GM12874 (cell line): ENCODE measurements at regions not wholly inside any gene's neighbourhood (a gene's known extent, or its start where the extent isn't known, plus 50 kb on each side); places are given as distances from the start of the nearest gene placed in this dataset.

ENCODE experiments used
- CTCF ChIP-seq: IDR thresholded peaks from 2 replicates; pipeline ENCODE4 v1.5.1; 2011; ENCODE audit warnings: low read depth, mild to moderate bottlenecking, control low read depth, low read length, moderate library complexity; ENCODE audit not compliant: insufficient read depth

DNA sequence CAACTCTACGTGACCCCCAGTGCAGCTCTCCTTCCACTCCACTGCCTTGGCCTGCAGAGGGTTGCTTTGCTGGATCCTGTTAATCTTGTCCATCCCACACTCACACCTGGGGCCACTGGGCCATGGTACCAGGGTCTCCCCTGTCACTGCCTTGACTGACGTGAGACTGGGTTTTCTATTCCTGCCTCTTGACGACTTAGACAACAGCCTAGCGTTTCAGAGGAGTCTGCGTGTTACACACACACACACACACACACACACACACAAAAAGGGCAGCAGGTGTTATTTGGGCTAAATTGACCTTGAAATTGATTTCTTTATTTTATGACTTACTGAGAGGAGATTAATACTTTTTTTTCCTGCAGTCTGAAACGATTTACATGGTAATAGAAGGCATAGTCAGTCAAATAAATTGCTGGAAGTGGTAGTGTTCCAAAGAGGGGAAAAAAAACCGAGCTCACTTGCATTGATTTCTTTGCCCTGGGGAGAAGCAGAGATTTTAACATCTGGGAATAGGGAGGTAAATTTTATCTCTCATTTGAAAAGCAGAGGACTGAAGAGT is 492.3 kb upstream of the EEF2KMT start:
- no peak for TF ChIP-seq CTCF

DNA sequence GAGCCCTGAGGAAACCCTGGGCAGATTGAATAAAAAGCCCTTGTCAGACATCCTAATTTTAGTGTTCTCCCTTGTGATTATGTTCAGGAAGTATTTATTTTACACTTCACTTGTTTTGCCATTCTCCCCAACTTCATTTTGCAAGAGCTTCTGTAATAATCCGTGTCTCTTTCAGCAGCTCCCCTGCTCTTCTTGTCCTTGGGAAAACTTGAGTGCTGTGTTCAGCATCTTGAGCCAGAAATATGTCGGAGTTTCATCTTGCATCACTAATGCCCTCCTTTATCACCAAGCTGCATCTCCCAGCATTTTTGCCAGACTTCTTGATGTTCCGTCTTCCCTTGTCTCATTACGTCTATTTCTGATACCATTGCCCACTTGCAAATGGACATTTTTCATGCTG is 486.5 kb upstream of the EEF2KMT start:
- TF ChIP-seq CTCF, result no peak

DNA sequence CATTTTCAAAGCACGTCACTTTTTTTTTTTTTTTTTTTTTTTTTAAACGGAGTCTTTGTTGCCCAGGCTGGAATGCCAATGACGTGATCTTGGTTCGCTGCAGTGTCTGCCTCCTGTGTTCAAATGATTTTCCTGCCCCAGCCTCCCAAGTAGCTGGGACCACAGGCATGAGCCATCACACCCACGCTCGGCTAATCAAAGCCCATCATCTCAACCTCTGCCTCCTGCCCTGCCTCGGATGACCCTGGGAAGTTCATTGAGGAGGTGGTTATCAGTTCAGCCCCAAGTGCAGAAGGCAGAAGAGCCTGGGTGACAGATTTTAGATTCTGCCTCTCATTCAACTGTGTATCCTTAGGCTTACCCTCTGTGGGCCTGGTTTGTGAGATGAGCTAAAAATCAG is 484.9 kb upstream of the EEF2KMT start:
- TF ChIP-seq CTCF, result no peak

DNA sequence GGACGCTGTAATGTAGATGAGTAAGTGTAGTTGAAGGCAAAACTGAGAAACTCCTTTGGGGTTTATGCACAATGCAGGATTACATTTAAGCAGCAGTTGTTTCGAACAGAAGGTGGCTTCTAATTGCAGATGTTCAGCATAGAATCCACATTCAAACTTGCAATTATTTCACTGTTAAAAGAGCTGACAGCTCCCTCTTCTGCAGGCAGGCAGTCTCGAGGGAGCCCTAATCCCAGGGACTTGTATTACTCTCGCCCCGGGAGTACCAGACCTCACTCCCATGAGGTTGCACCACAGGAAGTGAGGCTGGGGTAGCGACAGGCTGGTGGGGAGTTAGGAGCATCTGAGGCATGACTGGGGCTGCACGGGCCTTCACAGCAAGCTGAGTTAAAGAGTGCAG is 484.3 kb upstream of the EEF2KMT start:
- no peak for TF ChIP-seq CTCF

- TF ChIP-seq CTCF, result no peak
Measured at GRCh38 chr16:5581428-5581827, 483.8 kb upstream of the EEF2KMT start.

- TF ChIP-seq CTCF, result no peak
Measured at GRCh38 chr16:5580772-5581171, 483.2 kb upstream of the EEF2KMT start.

GRCh38 chr16:5580296-5580695 is 482.7 kb upstream of the EEF2KMT start:
- TF ChIP-seq CTCF, result no peak
